Neural progenitor cell (in vitro differentiated cells): ENCODE measurements at regions not wholly inside any gene's neighbourhood (a gene's known extent, or its start where the extent isn't known, plus 50 kb on each side); places are given as distances from the start of the nearest gene placed in this dataset.

ENCODE experiments used
- EZH2 ChIP-seq: fragments of 200-600 bp; sonication (generic); IDR thresholded peaks from 2 replicates; pipeline ENCODE4 v1.6.1; 2017; ENCODE audit warnings: antibody characterized with exemption, mild to moderate bottlenecking, moderate library complexity
- TF ChIP-seq, protein P1 (sequence below): fragments of 200-600 bp; sonication (generic); IDR thresholded peaks from 2 replicates; pipeline ENCODE4 v1.5.1; 2017; ENCODE audit warnings: antibody characterized with exemption, mild to moderate bottlenecking

DNA sequence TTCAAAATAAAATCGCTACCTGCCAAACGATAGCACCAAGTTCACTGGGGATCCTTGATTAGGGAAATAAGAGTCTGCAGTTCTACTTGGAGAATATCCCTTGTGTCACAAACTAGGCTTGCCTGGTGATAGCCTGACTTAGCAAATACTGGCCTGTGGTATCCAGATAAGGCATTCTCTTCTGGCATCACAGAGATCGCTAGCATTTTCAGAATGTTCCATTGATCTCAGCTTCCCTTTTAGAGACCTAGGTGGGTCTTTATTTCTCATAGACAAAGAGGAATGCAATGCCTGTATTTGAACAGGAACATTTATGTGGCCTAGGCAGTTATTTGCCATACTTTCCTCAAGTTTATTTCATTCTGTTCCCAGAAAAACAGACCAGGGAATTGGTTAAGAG is 349.1 kb downstream of the STK39 start:
- TF ChIP-seq, protein P1, sequence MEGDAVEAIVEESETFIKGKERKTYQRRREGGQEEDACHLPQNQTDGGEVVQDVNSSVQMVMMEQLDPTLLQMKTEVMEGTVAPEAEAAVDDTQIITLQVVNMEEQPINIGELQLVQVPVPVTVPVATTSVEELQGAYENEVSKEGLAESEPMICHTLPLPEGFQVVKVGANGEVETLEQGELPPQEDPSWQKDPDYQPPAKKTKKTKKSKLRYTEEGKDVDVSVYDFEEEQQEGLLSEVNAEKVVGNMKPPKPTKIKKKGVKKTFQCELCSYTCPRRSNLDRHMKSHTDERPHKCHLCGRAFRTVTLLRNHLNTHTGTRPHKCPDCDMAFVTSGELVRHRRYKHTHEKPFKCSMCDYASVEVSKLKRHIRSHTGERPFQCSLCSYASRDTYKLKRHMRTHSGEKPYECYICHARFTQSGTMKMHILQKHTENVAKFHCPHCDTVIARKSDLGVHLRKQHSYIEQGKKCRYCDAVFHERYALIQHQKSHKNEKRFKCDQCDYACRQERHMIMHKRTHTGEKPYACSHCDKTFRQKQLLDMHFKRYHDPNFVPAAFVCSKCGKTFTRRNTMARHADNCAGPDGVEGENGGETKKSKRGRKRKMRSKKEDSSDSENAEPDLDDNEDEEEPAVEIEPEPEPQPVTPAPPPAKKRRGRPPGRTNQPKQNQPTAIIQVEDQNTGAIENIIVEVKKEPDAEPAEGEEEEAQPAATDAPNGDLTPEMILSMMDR: no peak
- no peak for TF ChIP-seq EZH2
